ENCODE measurements at regions not wholly inside any gene's neighbourhood (a gene's known extent, or its start where the extent isn't known, plus 50 kb on each side); places are given as distances from the start of the nearest gene placed in this dataset.

DNA sequence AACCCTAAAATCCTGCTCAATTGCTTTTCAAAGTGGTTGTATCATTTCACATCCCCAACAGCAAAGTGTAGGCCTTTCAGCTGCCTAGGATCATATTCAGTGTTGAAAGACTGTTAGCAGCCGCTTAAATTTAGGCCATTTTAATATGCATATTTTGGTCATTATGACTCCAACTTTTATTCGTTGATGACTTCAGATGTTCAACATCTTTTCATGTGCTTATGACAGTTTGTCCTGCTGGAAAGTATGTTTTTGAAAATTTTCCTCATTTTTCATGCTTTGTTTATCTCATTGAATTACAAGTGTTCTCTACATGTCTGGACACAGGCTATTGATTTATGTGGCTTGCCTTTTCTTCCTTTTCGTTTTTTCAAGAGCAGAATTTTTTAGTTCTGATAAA, 244.0 kb downstream of the THBS2 start:
- TF ChIP-seq CTCF (IDR thresholded peaks at IDR 0.05): no peak
- no peak for TF ChIP-seq POLR2A (IDR thresholded peaks at IDR 0.05)

All from body of pancreas (tissue), 4 donors.